A549 (cell line): ENCODE measurements at regions not wholly inside any gene's neighbourhood (a gene's known extent, or its start where the extent isn't known, plus 50 kb on each side); places are given as distances from the start of the nearest gene placed in this dataset.
A peak's percentile ranks its signal among the peaks of the same experiment; 100 is the strongest.

Source experiments
- ATAC-seq, 2 experiments: fragments of 200-7000 bp in 1 of 2; fragments of >200 bp in 1 of 2; cut with Nextera tagmentation in 1 of 2; cut with Tn5 transposase in 1 of 2; 3 replicates each; pipeline versions ENCODE4 v1.8.0 to v1.9.1; 2018 to 2020; ENCODE audit warnings: mild to moderate bottlenecking in 1 of 2, moderate library complexity in 1 of 2
- CTCF ChIA-PET: fragments of 300-600 bp; sonication (Branson Sonifier 250); formaldehyde crosslinking; extraction: SDS; loops from one replicate; lab custom pipeline; 2021; ENCODE audit warnings: antibody characterized with exemption, inconsistent platforms; lab: Yijun Ruan, JAX
- POLR2A ChIA-PET: fragments of 350-600 bp; formaldehyde crosslinking; extraction: SDS; loops from one replicate; lab custom pipeline; 2021; ENCODE audit warnings: antibody characterized with exemption, inconsistent platforms; lab: Yijun Ruan, JAX
- DNase-seq, 2 experiments: peaks; one replicate each; pipeline versions ENCODE4 v3.0.0 to v3.0.0-alpha.2; 2011 to 2016; ENCODE audit warnings: low read depth in 1 of 2, low spot score in 1 of 2
- FAIRE-seq: peaks from 2 replicates; lab custom pipeline; 2011; peaks lifted over from hg19 to GRCh38; lab: Jason Lieb, UNC
- H3K27ac ChIP-seq, 2 experiments: fragments of >200 bp; sonication (Bioruptor Twin); formaldehyde crosslinking; 3 replicates each; pipeline ENCODE4 v1.5.1; 2016 to 2017
- H3K4me1 ChIP-seq: fragments of >200 bp; sonication (Bioruptor Twin); formaldehyde crosslinking; 3 replicates; pipeline ENCODE4 v1.6.1; 2016
- H3K4me2 ChIP-seq: fragments of >200 bp; sonication (Bioruptor Twin); formaldehyde crosslinking; 3 replicates; pipeline ENCODE4 v1.6.1; 2016
- H3K4me3 ChIP-seq: fragments of >200 bp; sonication (Bioruptor Twin); formaldehyde crosslinking; 3 replicates; pipeline ENCODE4 v1.5.1; 2016
- H3K9me3 ChIP-seq: fragments of >200 bp; sonication (Bioruptor Twin); formaldehyde crosslinking; 3 replicates; pipeline ENCODE4 v1.6.1; 2016
- BCL3 ChIP-seq: fragments of >200 bp; sonication (Bioruptor Twin); formaldehyde crosslinking; IDR thresholded peaks from 3 replicates; pipeline ENCODE4 v1.6.1; 2016
- CTCF ChIP-seq: fragments of >200 bp; sonication (Bioruptor Twin); formaldehyde crosslinking; IDR thresholded peaks from 3 replicates; pipeline ENCODE4 v1.5.1; 2016
- ESRRA ChIP-seq: fragments of 150-350 bp; IDR thresholded peaks from 2 replicates; pipeline ENCODE4 v1.6.1; 2014; ENCODE audit warnings: mild to moderate bottlenecking, low read length, borderline replicate concordance
- FOXS1 ChIP-seq: fragments of 250-450 bp; sonication (Bioruptor Pico); IDR thresholded peaks from 2 replicates; pipeline ENCODE4 v1.5.0; 2020; ENCODE audit warnings: mild to moderate bottlenecking, moderate library complexity
- HEYL ChIP-seq: fragments of 250-450 bp; sonication (Bioruptor Pico); IDR thresholded peaks from 2 replicates; pipeline ENCODE4 v1.8.0; 2021; ENCODE audit warnings: mild to moderate bottlenecking, moderate library complexity
- HMGXB4 ChIP-seq: fragments of 250-450 bp; sonication (Bioruptor Pico); IDR thresholded peaks from 2 replicates; pipeline ENCODE4 v1.5.0; 2021; ENCODE audit warnings: mild to moderate bottlenecking, moderate library complexity, borderline replicate concordance
- JUN ChIP-seq, 2 experiments: fragments of >200 bp; sonication (Bioruptor Twin); formaldehyde crosslinking; IDR thresholded peaks; 2 replicates in 1 of 2; 3 replicates in 1 of 2; pipeline ENCODE4 v1.6.1; 2016 to 2017
- KDM1A ChIP-seq: fragments of 200-600 bp; sonication (generic); IDR thresholded peaks from 2 replicates; pipeline ENCODE4 v1.6.1; 2016; ENCODE audit warnings: low read depth, mild to moderate bottlenecking
- MAX ChIP-seq: IDR thresholded peaks from 2 replicates; pipeline ENCODE4 v1.6.1; 2012
- PHF8 ChIP-seq: fragments of 200-600 bp; sonication (generic); IDR thresholded peaks from 2 replicates; pipeline ENCODE4 v1.6.1; 2016; ENCODE audit warnings: low read depth, mild to moderate bottlenecking, antibody characterized with exemption, moderate library complexity, borderline replicate concordance
- RAD21 ChIP-seq, 2 experiments: fragments of >200 bp in 1 of 2; sonication (Bioruptor Twin) in 1 of 2; formaldehyde crosslinking in 1 of 2; IDR thresholded peaks in 1 of 2; conservative IDR thresholded peaks in 1 of 2; 2 replicates in 1 of 2; 3 replicates in 1 of 2; pipeline ENCODE4 v1.6.1; 2012 to 2018; ENCODE audit warnings: inconsistent platforms in 1 of 2
- RARB ChIP-seq: fragments of 250-450 bp; sonication (Bioruptor Pico); IDR thresholded peaks from 2 replicates; pipeline ENCODE4 v1.8.0; 2021; ENCODE audit warnings: mild to moderate bottlenecking, moderate library complexity
- RNF2 ChIP-seq: fragments of 200-600 bp; sonication (generic); IDR thresholded peaks from 2 replicates; pipeline ENCODE4 v1.6.1; 2016; ENCODE audit warnings: low read depth, mild to moderate bottlenecking, antibody characterized with exemption, moderate library complexity, borderline replicate concordance
- SMC3 ChIP-seq: fragments of >200 bp; sonication (Bioruptor Twin); formaldehyde crosslinking; IDR thresholded peaks from 3 replicates; pipeline ENCODE4 v1.6.1; 2018; ENCODE audit warnings: inconsistent platforms
- ZFP36 ChIP-seq: fragments of 450-650 bp; IDR thresholded peaks from 2 replicates; pipeline ENCODE4 v1.6.1; 2014; ENCODE audit warnings: borderline replicate concordance; ENCODE audit not compliant: partially characterized antibody
- ZSCAN20 ChIP-seq: fragments of 250-450 bp; sonication (Bioruptor Pico); IDR thresholded peaks from 2 replicates; pipeline ENCODE4 v1.8.0; 2022; ENCODE audit warnings: mild to moderate bottlenecking, moderate library complexity
- WGBS: methylation state at CpG from one replicate; pipeline ENCODE4 v1.1.6; 2017; ENCODE audit errors: missing lambda C conversion rate; 5-methylcytosine and 5-hydroxymethylcytosine counted together

- no peak overlapping the region for H3K4me2 ChIP-seq
- no peak for FAIRE-seq
- H3K27ac ChIP-seq = 0 out of 6 replicates have a peak overlapping the region, but pooled peaks of 1 of the 2 experiments have one; percentile 2
- ATAC-seq = no peak
- H3K9me3 ChIP-seq = peaks cover 29% of the 10 kb centered on the region
- no peak overlapping the region for H3K4me3 ChIP-seq
- H3K4me1 ChIP-seq = peaks cover 11% of the 10 kb centered on the region; the same call in 2 of the 3 replicates
- ChIA-PET POLR2A (no interaction called here), CTCF (no interaction called here)
- TF ChIP-seq PHF8 = no peak
- TF ChIP-seq RARB (CRISPR knock-in tag) = no peak
- no peak for TF ChIP-seq HEYL (CRISPR knock-in tag)
- WGBS = 38% methylated on average over 1 of the region's 1 CpG
- DNase-seq = no peak
These were observed 305.6 kb downstream of the RPAP3 start for GRCh38 chr12:47400266-47400665.

GRCh38 chr12:47397664-47398281 is 308.1 kb downstream of the RPAP3 start:
- peaks cover 34% of the 10 kb centered on the region for H3K4me1 ChIP-seq
- H3K27ac ChIP-seq = peak overlapping the region; percentile 73 to 86
- DNase-seq (peak; percentile 51 to 95), ATAC-seq (peak; percentile 88 to 93), FAIRE-seq (peak; percentile 68)
- no peak overlapping the region for H3K4me3 ChIP-seq
- WGBS = 8% methylated on average over 4 of the region's 4 CpGs
- H3K9me3 ChIP-seq = peaks cover 29% of the 10 kb centered on the region
- CTCF ChIA-PET = interaction anchor here (0.5 to 3.9 kb wide), 36 partner anchors 9 to 1326 kb away, joined by 3 to 30 read pairs (median 3); partner anchors contain the start of gene AMIGO2
- POLR2A ChIA-PET = interaction anchor here (0.6 to 2.0 kb wide), 6 partner anchors 125 to 318 kb away, joined by 3 to 5 read pairs (median 4); partner anchors contain the start of genes AMIGO2 and PCED1B
- TF ChIP-seq MAX (peak; percentile 19; the same call in 1 of the 2 replicates), SMC3 (peak; percentile 69), JUN (IDR thresholded peaks at IDR 0.05) (no peak), ESRRA (no peak), RNF2 (no peak), FOXS1 (CRISPR knock-in tag) (peak; percentile 79; the same call in 1 of the 2 replicates), ZSCAN20 (0 out of 2 replicates have a peak, but pooled peaks have one; percentile 27), RAD21 (conservative IDR thresholded peaks at IDR 0.05 in 1 of 2, IDR thresholded peaks at IDR 0.05 in 1 of 2) (peak; percentile 81 to 94), BCL3 (no peak), KDM1A (no peak), HMGXB4 (CRISPR knock-in tag) (no peak), ZFP36 (no peak), HEYL (CRISPR knock-in tag) (no peak), CTCF (peak; percentile 55)
- H3K4me2 ChIP-seq = no peak overlapping the region
